ENCODE measurements at regions not wholly inside any gene's neighbourhood (a gene's known extent, or its start where the extent isn't known, plus 50 kb on each side); places are given as distances from the start of the nearest gene placed in this dataset.
"Not testable (repeated sequence)": the region's sequence is repeated elsewhere in the genome, so short reads cannot be mapped to it uniquely, and the experiment has no call there.

DNA sequence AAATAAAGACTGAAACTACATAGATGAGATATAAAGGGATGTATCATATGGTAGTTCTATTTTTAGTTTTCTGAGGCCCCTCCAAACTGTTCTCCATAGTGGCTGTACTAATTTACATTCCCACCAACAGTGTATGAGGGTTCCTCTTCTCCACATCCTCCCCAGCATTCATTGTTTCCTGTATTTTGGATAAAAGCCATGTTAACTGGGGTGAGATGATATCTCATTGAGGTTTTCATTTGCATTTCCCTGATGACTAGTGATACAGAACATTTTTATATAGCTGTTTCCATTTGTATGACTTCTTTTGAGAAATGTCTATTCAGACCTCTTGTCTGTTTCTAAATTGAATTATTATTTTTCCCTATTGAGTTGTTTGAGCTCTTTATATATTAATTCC lies 229.3 kb downstream of the RFPL4B start:
- DNase-seq (ENCODE audit: low spot score) = no peak

DNA sequence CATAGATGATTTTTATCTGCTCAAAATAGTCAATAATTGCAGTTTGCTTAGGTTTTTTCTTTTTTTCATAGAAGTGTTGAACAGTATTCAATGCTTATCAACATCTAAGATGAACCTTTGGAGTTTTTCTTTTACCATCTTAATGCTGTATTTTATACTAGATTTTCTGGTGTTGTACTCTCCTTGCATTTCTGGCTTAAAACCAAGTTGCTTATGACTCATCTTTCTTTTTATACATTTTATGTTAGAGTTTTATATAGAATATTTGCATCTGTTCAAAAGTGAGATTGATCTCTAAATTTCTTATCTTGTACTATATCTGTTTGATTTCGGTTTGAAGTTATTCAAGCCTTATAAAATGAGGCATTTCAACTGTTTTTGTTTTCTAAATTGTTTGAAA lies 232.5 kb downstream of the RFPL4B start:
- no peak for DNase-seq (ENCODE audit: low spot score)

DNA sequence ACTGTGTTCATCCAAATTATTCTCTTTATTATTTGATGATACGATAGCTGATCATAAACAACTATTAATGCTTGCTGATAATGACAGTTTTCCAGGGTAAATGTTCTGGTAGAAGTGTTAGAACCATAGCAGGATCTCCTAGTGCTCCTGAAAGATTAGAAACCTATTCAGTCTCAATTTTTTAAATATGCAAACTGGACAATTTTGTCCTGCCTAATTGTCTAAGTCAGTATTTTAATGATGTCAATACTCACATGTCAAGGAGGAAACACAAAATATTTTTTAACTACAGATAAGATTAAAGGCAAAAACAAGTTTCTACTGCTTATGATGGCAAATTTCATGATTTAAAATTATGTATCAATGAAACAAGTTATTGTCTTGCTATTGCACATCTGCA lies 233.9 kb downstream of the RFPL4B start:
- no peak for DNase-seq (ENCODE audit: low spot score)

DNA sequence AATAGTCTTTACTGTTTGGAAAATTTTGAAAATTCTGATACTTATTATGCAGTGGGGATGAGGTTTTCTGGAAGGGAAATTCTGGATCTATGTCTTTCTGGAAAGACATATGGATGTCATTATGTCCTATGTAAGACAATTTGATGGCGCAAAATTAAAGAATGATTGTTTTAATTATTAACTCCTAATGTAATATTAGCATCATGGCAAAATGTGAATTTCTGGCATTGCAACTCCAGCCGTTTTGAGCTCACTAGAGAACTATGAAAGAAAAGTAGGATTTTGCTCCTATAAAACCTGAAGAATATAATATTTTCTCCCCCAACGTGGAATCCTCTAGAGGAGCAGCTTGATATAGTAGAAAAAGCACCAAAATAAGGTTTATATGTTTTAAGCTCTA lies 243.2 kb downstream of the RFPL4B start:
- DNase-seq (ENCODE audit: low spot score) = no peak

DNA sequence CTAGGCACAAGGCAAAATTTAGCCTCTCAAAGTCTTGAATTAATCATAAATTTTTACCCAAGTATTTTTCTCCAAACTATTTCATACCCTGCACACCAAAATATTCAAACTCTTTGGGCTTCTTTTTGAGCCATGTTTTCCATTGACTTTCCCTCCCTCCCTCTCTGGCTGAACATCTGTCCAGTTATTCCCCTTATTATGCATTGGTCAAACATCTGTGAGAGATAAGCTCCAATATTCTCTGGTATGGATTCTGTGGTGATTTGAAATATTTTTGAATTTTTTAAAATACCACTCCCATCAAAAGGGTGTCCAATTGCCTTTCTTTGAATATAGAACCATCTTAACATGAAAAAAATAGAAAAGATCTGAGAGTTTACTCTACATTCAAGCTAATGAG lies 244.2 kb downstream of the RFPL4B start:
- DNase-seq (ENCODE audit: low spot score) = no peak

DNA sequence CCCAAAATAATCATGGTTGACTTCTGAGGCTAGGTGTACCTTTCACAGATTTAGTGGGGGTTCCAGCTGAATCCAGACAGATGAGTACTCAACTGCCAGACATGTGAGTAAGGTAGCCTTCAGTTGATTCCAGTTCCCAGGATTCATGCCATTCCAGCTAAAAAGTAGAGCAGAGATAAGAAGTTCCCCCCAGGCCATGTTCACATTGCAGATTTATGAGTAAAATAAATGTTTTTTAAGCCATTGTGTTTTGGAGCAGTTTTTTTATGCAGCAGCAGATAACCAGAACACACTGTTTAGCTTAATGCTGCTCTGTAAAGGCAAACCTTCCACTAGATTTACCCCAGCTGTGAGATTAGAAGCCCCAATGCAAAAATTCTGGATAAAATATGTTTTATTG lies 245.0 kb downstream of the RFPL4B start:
- no peak for DNase-seq (ENCODE audit: low spot score)

DNA sequence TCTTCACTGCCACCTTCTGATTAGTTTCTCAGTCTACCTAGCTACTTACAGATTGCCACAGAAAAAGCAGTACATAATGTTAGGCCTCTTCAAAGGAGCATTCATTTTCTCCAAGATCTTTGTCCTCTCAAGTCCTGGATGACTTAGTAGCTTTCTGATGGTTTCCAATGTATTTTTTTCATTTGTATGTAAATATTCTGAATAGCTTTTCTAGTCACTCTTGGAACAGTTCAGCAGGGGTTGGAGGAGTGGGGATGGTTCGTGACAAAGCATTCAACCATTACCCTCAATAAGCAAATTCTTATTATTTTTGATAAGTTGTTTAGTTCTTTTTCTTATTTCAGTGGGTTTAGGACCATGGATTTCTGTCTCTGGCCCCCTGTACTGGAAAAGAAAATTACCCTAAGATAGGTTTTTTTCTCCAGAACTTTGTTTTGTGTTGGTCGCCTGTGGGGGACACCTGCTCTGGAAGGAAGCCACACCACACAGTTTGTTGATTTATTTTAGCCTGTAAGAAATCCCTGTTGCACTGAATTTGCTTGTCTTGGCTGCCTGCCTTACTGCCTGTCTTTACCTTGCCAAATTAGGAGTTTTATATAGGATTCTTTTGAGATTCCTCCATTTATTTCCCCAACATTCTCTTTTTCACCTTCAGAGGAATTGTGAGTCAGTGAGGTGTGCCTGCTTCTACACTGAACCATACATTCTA lies 247.9 kb downstream of the RFPL4B start:
- DNase-seq (ENCODE audit: low spot score) = no peak

DNA sequence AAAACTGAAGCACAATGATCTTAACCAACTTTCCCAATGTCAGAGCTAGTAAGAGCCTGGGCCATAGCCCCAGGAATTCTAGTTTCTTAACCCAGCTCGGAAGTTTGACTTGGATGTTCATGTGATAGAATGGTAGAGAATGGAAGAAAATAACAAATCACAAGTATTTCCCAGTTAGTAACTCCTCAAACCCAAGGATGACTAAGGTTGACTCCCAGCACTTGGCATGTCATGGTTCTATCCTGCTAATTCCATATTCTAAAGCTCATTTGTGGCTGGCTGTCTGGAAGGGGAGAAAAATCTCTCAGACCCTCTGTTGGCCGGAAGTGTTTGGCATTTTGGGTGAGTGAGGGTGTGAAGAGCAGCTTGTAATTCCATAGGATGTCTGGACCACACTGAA lies 248.7 kb downstream of the RFPL4B start:
- no peak for DNase-seq (ENCODE audit: low spot score)

DNA sequence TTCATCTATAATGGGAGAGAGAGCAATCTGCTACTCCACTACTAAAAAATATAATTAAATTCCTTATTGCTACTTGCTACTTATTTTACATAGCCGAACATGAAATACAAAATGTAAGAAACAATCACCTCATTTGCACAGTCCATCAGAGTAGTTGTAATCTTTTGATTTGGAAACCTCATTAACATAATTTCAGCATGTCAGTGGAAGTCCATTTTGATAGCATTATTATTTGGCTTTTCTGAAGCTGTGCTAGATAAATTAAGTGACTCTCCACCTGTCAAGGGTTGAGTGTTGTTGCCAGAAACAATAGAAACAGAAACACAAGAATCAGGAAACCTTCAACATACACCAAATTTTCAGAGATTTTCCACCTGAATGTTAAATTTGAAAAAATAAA lies 250.0 kb downstream of the RFPL4B start:
- DNase-seq (ENCODE audit: low spot score) = no peak

DNA sequence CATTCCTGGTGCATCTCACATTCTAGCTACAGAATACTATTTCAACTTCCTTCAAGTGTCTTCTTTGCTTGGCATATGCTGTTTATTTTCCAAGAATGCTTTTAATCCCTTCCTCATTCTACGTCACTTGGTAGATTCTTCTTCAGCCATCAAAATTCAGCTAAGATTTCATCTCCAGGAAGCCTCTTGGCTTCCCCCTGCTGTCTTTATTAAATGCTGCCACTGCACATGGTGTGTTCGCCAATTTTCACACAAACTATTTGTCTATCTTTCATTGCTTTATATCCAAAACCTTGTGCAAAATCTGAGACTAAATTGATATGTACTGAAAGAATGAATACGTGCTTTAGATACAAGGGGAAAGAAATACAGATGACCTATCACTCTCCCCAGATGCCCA lies 253.0 kb downstream of the RFPL4B start:
- DNase-seq (ENCODE audit: low spot score) = no peak

DNA sequence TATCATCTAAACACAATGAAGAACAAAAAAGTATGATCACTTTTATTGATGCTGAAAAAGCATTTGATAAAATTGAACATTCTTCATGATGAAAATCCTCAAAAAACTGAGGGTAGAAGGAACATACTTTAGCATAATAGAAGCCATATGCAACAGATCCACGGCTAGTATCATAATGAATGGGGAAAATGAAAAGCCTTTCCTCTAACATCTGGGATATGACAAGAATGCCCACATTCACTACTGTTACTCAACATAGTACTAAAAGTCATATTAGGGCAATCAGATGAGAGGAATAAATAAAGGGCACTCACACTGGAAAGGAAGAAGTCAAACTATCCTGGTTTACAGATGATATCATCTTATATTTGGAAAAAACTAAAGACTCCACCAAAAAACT lies 256.6 kb downstream of the RFPL4B start:
- no peak for DNase-seq (ENCODE audit: low spot score)

DNA sequence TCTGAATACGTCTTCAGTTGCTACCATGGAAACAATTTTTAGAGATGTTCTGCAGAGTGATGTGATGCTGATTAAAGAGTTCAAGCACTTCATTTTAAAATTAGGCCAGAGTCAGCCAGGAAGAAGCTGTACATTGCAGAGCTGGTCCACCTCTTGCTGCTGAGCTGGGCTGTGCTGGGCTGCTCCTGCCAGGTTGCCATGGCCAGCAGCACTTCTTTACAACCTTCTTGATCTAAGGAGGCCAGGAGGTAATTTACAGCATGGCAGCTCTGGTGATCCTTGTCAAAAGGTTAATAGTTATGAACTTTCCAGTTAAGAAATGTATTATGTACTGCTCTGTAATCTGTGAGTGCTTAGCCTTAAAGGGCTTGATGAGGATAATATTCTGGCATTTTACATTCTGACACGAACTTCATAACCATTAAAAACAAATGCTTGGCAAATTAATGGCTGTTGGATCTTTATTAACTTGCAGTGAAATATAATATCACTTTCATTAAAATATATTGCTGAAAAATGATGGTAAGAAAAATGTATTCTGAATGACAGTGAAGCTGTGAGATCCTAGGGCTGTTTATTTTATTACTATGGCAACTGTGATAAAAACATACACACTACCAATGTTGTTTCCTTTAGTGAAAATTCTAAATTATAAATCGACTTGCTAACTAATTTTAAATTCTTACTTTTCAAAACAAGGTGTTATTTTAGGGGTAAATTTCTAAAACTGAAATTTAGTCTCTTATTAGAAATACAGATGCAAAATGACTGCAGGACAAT lies 259.7 kb downstream of the RFPL4B start:
- no peak for DNase-seq (ENCODE audit: low spot score)

DNA sequence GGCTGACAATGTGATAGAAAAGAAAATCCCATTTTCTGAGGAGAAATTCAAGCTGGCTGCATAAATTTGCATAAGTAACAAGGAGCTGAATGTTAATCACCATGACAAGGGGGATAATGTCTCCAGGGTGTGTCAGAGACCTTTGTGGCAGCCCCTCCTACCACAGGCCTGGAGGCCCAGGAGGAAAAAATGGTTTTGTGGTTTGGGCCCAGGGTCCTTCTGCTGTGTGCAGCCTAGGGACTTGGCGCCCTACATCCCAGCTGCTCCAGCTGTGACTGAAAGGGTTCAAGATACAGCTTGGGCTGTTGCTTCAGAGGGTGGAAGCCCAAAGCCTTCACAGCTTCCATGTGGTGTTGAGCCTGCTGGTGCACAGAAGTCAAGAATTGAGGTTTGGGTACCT lies 261.8 kb downstream of the RFPL4B start:
- DNase-seq (ENCODE audit: low spot score) = not testable (repeated sequence)

DNA sequence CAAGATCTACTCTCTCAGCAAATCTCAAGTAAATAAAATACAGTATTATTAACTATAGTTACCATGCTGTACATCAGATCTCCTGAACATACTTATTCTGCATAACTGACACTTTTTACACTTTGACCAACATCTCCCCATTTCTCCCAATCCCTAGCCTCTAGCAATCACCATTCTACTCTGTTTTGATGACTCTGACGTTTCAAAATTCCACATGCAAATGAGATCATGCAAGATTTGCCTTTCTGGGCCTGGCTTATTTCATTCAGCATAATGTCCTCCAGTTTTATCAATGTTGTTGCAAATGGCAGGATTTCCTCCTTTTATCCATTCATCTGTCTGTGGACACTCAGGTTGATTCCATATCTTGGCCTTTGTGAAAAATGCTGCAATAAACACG lies 266.3 kb downstream of the RFPL4B start:
- DNase-seq (ENCODE audit: low spot score) = no peak

DNA sequence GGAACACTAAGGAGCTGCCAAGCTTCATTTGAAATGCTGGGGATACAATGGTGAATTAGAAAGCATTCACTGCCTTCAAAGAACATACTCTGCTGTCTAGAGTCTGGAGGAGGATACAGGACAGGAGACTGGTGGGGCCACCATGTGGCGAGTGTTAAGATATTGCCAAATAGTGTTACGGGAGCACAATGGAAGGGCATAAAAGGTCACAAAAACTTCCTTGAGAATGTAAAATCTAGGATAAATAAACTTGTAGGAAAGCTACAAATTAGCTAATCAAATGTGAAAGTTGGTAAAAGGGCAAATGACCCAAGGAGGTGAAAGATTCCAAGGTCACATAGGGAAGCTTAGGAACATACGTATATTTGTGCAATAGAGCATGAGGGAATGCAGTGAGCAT lies 271.7 kb downstream of the RFPL4B start:
- DNase-seq (ENCODE audit: low spot score) = peak; percentile 61

DNA sequence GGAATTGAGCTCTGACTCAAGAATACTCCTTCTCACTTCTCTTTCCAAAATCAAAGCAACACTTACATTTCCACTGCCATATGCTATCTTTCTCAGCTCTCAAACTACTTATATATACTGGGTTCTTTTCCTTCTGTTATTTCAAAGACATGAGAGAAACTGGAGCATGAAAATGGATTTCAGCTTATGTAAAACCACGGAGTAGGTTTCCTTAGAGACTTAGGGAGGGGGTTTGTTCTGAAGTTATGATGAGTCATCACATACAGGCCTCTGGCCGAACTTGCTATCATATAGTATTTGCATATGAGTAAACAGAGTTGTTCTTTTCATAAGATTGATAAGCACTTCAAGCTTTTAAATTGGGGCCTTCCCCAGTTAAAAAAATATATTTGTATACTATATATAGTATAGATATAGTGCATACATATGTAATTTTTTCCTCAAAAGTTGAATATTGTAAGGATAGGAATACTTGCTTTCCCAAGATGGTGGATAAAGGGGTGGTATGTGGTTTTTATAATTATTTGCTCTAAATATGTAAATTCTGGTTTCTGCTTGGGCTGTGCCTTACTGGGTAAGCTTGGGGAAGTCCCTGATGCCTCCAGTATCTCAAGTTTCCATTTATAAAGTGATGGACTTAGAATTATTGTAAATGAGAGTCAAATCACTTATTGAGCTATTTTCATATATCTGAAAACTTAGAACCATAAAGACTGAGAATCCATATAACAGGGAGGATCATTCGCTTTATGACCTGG lies 273.9 kb downstream of the RFPL4B start:
- DNase-seq (ENCODE audit: low spot score) = no peak

DNA sequence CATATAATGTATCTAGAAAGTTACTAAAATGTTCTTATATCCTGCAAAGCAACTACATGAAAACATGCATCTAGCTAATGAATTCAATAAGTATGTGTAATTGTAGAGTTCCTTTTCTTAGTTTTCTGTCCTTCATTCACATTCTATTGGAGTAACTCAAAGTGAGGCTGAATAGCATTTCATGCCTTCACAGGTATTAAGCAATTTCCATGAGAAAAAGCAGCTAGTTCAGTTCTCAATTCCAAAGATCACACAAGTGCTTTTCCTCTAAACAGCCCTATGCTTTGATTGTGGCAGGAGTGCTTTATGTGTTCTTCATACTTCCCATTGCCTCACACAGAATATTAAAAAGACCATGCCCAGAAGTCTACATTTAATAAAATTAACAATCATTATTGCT lies 274.9 kb downstream of the RFPL4B start:
- DNase-seq (ENCODE audit: low spot score) = no peak

DNA sequence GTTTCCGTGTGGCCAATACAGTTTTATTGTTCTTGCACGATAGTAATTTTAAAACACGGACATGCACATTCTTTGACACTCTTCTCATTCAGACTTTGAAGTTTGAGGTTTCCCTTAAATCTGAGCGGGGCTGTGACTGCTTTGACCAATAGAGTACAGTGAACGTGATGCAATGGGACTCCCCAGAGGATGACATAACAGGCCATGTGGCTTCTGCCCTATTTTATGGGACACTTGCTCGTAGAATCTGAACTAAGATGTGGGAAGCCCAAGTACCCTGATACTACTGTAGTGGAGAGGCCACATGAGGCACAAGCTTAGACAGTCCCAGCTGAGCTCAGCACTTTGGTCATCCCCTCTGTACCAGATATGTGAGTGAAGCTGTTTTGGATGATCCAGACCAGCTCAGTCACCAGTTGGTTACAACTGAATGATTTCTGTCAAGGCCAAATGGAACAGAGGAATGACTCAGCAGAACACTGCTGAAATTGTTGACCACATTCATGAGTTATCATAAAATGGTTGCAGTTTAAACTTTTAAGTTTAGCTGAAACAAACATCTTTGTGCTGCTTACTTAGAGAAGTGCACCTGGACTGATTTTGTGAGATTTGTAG lies 279.4 kb downstream of the RFPL4B start:
- DNase-seq (ENCODE audit: low spot score) = no peak

DNA sequence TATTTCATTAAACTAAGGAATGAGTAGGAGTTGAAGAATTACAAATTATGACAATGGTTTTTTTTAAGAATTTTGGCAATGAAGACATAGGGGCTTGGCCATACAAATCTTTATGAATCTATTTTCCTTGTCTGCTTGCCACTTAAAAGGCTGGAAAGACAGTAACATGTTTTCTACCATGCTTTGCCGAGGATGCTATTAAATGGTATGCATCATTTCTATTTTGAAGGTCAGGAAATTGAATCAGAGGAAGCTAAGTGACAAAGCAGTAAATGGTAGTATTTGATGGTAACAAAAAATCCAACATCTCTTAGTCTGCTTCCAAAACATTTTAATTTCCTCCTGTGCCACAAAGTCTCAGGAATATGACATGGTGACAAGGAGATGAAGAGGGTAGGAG lies 287.2 kb downstream of the RFPL4B start:
- no peak for DNase-seq (ENCODE audit: low spot score)

DNA sequence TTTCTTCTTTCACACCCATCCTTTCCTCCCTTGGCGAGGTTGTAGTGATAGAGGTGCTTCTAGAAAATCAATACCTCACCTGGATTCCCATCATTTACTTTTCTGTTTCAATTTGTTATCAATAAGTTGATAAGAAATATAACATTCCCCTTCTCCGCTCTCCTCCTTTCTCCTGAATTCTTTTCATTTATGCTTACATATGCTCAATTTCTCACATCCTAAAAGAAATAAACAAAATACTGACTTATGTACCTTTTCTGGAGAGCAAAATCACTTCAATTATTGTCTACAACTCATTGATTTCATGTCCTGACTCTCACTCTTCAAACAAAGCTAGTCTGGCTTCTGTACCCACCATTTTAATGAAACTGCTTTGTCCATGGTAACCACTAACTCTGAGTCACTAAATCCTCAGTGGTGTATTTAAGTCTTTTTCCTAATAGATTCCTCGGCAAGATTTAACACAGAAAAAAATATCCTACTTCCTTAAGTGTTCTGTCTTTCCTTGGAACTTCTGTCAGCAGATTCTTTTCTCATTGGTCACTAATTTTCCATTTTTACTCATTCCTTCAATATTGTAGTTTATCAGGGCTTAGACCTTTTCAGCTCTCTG lies 289.6 kb downstream of the RFPL4B start:
- DNase-seq (ENCODE audit: low spot score) = no peak

DNA sequence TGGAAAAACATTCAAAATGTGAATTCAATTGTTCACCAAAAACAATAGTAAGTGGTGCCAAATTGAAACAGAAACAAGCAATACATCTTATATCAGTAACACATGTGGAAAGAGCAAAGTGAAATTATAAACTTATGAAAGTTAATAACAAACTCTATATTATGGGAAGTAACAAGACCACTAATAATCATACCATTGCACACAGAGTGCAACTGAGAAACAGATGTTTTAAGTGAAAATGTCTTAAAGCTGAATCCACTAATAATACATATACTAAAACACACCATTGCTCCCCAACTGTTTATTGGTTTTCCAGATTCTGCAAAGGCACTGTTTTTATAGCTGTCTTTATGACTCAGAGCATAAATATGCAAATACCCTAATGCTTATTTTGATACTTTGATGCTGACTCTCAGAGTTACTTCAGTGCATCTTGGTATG lies 292.3 kb downstream of the RFPL4B start:
- no peak for DNase-seq (ENCODE audit: low spot score)

DNA sequence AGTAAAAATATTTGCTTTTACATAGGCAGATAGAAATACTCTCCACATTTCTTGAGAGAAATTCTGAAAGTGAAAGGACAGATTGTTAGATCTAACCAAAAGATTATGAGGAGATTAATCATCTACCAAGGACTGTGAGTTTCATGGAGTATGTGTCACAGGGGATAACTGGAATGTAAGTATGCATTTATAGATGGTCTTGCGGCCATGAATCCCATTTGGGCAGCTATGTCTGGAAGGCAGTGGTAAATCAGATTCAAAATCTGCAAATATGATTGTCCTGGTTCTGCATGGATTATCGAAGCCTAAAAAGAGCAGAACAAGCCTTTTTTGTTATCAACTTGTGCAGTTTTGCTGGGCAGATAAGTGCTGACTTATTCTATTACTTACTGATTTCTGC lies 293.8 kb downstream of the RFPL4B start:
- DNase-seq (ENCODE audit: low spot score) = no peak

Data from pons (tissue), 1 donor.